ENCODE measurements at regions not wholly inside any gene's neighbourhood (a gene's known extent, or its start where the extent isn't known, plus 50 kb on each side); places are given as distances from the start of the nearest gene placed in this dataset.
"Not testable (repeated sequence)": the region's sequence is repeated elsewhere in the genome, so short reads cannot be mapped to it uniquely, and the experiment has no call there.

GRCh38 chr19:22545751-22546150 is 88.4 kb upstream of the ZNF492 start:
- peak; percentile 16 for DNase-seq

DNA sequence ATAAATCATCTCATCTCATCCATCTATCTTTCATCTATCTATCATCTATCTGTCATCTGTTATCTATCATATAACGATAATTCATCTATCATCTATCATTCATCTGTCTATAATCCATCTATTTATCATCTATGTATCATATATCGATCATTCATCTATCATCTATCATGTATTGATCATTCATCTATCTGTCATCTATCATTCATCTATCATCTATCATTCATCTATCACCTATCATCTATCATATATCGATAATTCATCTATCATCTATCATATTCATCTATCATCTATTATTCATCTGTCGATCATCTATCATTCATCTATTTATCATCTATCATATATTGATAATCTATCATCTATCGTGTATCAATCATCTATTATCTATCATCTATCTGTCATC is 100.4 kb upstream of the ZNF492 start:
- no peak for DNase-seq

DNA sequence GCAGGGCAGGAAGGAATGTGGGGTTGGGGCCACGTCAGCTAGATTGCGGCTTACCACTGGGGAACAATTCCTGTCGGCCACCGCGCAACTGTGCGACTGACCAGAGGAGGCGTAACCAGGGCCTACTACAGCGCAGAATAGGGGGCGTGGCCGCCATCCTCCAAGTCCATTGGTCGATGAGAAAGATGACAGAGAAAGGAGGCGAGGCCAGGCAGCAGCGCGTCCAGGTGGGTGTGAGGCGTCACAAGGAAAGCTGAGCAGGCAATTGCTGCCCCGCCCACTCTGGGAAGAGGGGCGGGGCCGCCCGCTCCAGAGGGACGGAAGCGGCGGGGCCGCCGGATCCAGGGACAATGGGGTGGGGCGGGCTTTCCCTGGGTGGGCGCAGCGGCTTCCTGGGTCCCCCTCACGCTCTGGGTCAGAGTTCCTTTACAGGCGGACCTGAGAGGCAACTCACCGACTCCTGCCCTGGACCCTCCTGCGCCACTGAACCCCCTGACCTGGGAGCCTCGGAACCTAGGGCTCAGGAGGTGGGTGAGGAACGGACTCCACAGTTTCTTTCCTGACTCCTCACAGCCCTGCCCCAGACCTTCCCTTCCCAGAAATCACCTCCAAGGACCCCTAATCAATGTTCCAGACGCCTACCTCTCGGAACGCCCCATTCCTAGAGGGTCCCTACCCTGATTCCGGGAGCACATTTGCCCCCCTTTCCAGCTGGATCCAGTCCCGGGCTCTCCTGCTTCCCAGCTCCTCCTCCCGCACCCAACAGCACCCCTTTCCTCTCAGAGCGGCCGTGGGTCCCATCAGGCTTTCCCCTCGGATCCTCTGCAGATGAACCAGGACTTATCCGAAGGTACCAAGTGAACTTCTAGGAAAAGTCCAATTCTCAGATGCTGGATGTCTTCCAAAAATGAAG is 101.5 kb upstream of the ZNF492 start:
- DNase-seq: no peak

DNA sequence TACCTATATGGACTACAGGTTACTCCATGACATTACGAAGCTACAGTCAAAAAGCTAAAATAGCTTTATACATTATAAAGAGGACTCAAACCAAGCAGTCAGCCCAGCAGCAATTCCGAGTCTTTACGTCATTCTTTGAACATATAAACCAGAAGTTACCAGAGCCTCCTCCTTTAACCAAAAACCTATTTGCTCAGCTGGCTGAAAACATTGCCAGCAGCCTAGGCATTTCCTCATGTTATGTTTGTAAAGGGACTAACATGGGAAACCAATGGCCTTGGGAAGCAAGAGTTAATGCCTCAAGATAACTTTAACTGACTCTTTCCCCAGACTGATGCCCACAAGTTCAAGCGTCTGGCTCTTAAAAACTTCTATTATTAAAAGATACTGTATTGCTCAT is 104.1 kb upstream of the ZNF492 start:
- no peak for DNase-seq

- no peak for DNase-seq
Observed at GRCh38 chr19:22528956-22529355, 105.2 kb upstream of the ZNF492 start.

- no peak for DNase-seq
Observed at GRCh38 chr19:22527554-22527953, 105.4 kb upstream of the ZNF98 start.

GRCh38 chr19:22526661-22527272 is 104.6 kb upstream of the ZNF98 start:
- DNase-seq: no peak

DNA sequence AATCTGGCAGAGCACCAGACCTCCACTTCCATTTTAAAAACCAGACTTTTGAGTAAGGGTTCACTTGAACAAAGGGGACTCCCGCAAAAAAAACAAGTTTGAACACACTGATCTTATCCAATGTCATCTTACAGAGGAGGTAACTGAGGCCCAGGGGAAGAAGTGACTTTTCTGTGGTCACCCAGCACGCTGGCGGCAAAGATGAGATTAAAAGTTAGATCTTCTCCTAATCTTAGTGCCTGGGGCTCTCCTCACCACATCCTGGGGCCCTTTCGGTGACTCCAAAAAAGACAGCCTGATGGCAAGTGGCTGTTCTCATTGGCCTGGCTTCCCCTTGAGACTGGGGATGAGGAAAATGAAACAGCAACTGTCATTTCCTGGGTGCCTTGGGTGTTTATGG is 101.8 kb upstream of the ZNF98 start:
- DNase-seq: no peak

DNA sequence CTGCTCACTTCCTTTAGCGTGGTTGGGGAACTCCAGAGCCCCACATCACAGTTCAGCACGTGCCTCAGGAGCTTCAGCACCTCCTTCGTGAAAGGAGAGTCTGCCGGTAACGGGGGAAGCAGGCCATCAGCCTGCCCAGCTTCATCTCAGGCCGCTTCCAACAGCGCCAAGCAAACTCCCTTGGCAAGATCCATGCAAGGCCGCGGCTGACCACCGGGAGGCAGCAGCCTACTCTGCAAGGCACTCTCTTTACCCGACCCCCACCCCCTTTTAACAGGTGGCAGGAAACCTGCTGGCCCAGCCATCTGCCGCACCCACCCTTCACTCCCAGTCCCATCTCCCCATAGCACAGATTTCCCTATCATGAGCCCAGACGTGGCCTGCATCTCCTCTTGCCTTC is 97.4 kb upstream of the ZNF98 start:
- DNase-seq: not testable (repeated sequence)

DNA sequence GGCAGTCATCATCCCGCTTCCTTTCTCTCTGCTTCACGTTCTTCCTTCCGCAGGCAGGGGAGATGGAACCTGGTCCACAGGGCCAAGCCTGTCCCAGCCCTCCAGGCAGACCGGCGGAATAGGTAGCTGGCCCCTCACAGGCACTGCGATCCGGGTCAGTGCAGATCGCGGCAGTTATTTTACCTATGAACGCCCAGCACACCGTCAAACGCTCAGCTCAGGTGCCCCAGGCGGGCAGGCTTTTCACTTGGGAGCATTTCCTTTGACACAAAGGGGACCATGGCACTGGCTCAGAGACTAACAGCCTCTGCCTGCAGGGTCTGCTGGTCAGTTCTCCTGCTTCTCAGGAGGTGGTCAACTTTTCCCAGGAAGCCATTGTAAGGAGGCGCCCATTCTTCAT is 97.0 kb upstream of the ZNF98 start:
- DNase-seq: no peak

GRCh38 chr19:22517496-22518411 is 95.6 kb upstream of the ZNF98 start:
- DNase-seq: no peak

GRCh38 chr19:22515435-22515834 is 93.3 kb upstream of the ZNF98 start:
- DNase-seq: no peak

DNA sequence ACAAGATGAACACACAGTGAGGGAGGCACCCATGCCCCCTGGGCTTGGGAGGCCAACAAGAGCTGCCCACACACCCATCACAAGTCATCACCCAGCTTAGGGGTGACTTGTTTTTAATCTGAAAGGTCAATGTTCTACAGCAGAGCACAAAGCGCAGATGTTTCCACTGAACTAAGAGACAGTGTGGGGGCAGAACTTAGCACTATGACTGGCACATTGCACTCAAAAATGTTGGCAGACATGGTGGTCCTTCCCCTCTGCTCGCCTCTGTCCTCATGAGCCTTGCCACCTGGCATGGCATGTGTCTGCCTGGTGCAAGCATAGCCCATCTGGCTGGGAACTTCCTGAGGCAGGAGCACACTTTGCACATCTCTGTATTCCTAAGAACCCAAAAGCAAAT is 81.4 kb upstream of the ZNF98 start:
- DNase-seq: no peak

GRCh38 chr19:22502766-22503165 is 80.6 kb upstream of the ZNF98 start:
- DNase-seq: no peak

DNA sequence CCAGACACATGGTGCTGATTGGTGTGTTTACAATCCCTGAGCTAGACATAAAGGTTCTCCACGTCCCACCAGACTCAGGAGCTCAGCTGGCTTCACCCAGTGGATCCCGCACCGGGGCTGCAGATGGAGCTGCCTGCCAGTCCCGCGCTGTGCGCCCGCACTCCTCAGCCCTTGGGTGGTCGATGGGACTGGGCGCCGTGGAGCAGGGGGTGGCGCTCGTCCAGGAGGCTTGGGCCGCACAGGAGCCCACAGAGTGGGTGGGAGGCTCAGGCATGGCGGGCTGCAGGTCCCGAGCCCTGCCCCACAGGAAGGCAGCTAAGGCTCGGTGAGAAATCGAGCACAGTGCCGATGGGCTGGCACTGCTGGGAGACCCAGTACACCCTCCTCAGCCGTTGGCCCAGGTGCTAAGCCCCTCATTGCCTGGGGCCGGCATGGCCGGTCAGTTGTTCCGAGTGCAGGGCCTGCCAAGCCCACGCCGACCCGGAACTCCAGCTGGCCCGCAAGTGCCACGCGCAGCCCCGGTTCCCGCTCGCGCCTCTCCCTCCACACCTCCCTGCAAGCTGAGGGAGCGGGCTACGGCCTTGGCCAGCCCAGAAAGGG is 76.8 kb upstream of the ZNF98 start:
- not testable (repeated sequence) for DNase-seq

- no peak for DNase-seq
Observed at GRCh38 chr19:22491746-22492145, 69.6 kb upstream of the ZNF98 start.

DNA sequence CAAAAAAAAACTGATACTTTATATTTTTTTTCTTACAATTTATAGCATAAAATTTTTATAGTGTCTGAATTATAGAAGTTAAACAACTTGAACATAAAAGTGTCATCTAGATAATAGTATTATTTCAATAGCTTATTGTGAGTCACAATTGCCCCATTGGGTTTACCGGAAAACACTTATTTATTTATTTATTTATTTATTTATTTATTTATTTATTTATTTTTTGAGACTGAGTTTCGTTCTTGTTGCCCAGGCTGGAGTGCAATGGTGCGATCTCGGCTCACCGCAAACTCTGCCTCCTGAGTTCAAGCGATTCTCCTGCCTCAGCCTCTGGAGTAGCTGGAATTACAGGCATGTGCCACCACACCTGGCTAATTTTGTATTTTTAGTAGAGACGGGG is 61.4 kb upstream of the ZNF98 start:
- DNase-seq: not testable (repeated sequence)

GRCh38 chr19:22472180-22472637 is 50.1 kb upstream of the ZNF98 start:
- no peak for DNase-seq
